NCI-H510A treated with DMSO at 0.1 percent for 48 hours (cell line): ENCODE measurements at regions not wholly inside any gene's neighbourhood (a gene's known extent, or its start where the extent isn't known, plus 50 kb on each side); places are given as distances from the start of the nearest gene placed in this dataset.
"Not testable (repeated sequence)": the region's sequence is repeated elsewhere in the genome, so short reads cannot be mapped to it uniquely, and the experiment has no call there.

Experiments used
- DNase-seq: peaks from one replicate; lab custom pipeline; 2025; lab: John Stamatoyannopoulos, UW

GRCh38 chr2:226475650-226476049 lies 324.0 kb downstream of the IRS1 start:
- no peak for DNase-seq

- DNase-seq: no peak
These were observed 325.5 kb downstream of the IRS1 start for GRCh38 chr2:226474131-226474530.

GRCh38 chr2:226471987-226472470 lies 327.6 kb downstream of the IRS1 start:
- DNase-seq: no peak

GRCh38 chr2:226467633-226468032 lies 332.0 kb downstream of the IRS1 start:
- no peak for DNase-seq

GRCh38 chr2:226467221-226467620 lies 332.4 kb downstream of the IRS1 start:
- no peak for DNase-seq

GRCh38 chr2:226466589-226466988 lies 333.0 kb downstream of the IRS1 start:
- DNase-seq: no peak

- DNase-seq: no peak
These were observed 333.5 kb downstream of the IRS1 start for GRCh38 chr2:226466124-226466523.

GRCh38 chr2:226464380-226464779 lies 335.2 kb downstream of the IRS1 start:
- DNase-seq: no peak

GRCh38 chr2:226463154-226463553 lies 336.5 kb downstream of the IRS1 start:
- no peak for DNase-seq

GRCh38 chr2:226461981-226462380 lies 337.6 kb downstream of the IRS1 start:
- no peak for DNase-seq

GRCh38 chr2:226456144-226456543 lies 343.5 kb downstream of the IRS1 start:
- not testable (repeated sequence) for DNase-seq

GRCh38 chr2:226452768-226453167 lies 346.9 kb downstream of the IRS1 start:
- no peak for DNase-seq

- no peak for DNase-seq
These were observed 348.1 kb downstream of the IRS1 start for GRCh38 chr2:226451486-226451885.

- DNase-seq: no peak
These were observed 349.5 kb downstream of the IRS1 start for GRCh38 chr2:226450141-226450540.

- DNase-seq: no peak
These were observed 352.0 kb downstream of the IRS1 start for GRCh38 chr2:226447338-226448300.

GRCh38 chr2:226446406-226447001 lies 353.1 kb downstream of the IRS1 start:
- DNase-seq: no peak

GRCh38 chr2:226445216-226445861 lies 354.3 kb downstream of the IRS1 start:
- DNase-seq: no peak

GRCh38 chr2:226443112-226443511 lies 356.5 kb downstream of the IRS1 start:
- DNase-seq: no peak

- no peak for DNase-seq
These were observed 359.3 kb downstream of the IRS1 start for GRCh38 chr2:226440127-226440918.

GRCh38 chr2:226439337-226439736 lies 360.3 kb downstream of the IRS1 start:
- DNase-seq: no peak

GRCh38 chr2:226435146-226435545 lies 364.5 kb downstream of the IRS1 start:
- no peak for DNase-seq

- no peak for DNase-seq
These were observed 364.9 kb downstream of the IRS1 start for GRCh38 chr2:226434702-226435101.
